NCI-H2029 treated with DMSO at 0.1 percent for 48 hours (cell line): ENCODE measurements at regions not wholly inside any gene's neighbourhood (a gene's known extent, or its start where the extent isn't known, plus 50 kb on each side); places are given as distances from the start of the nearest gene placed in this dataset.
"Not testable (repeated sequence)": the region's sequence is repeated elsewhere in the genome, so short reads cannot be mapped to it uniquely, and the experiment has no call there.

Experiments used
- DNase-seq: peaks from one replicate; lab custom pipeline; 2025; lab: John Stamatoyannopoulos, UW

- no peak for DNase-seq
These were observed 488.2 kb downstream of the RBFOX1 start for GRCh38 chr16:7820816-7821215.

- no peak for DNase-seq
These were observed 473.2 kb downstream of the RBFOX1 start for GRCh38 chr16:7805686-7806396.

GRCh38 chr16:7804635-7805195 is 472.1 kb downstream of the RBFOX1 start:
- DNase-seq, result no peak

- no peak for DNase-seq
These were observed 459.7 kb downstream of the RBFOX1 start for GRCh38 chr16:7792346-7792745.

- DNase-seq, result no peak
These were observed 458.5 kb downstream of the RBFOX1 start for GRCh38 chr16:7791028-7791590.

GRCh38 chr16:7775072-7775488 is 442.4 kb downstream of the RBFOX1 start:
- DNase-seq, result no peak

- DNase-seq, result no peak
These were observed 440.1 kb downstream of the RBFOX1 start for GRCh38 chr16:7772722-7773121.

- not testable (repeated sequence) for DNase-seq
These were observed 436.4 kb downstream of the RBFOX1 start for GRCh38 chr16:7769091-7769490.

- DNase-seq, result no peak
These were observed 432.5 kb downstream of the RBFOX1 start for GRCh38 chr16:7765079-7765550.

GRCh38 chr16:7763111-7763510 is 430.5 kb downstream of the RBFOX1 start:
- DNase-seq, result no peak
